CD4-positive, alpha-beta T cell treated with Interleukin-4 for 1 hour (primary cell): ENCODE measurements at regions not wholly inside any gene's neighbourhood (a gene's known extent, or its start where the extent isn't known, plus 50 kb on each side); places are given as distances from the start of the nearest gene placed in this dataset.
"Not testable (repeated sequence)": the region's sequence is repeated elsewhere in the genome, so short reads cannot be mapped to it uniquely, and the experiment has no call there.

Experiments
- DNase-seq, 2 donors: peaks; one replicate each; pipeline ENCODE4 v3.0.0-alpha.2; 2020 to 2022

GRCh38 chr15:32342772-32343199, 60.3 kb downstream of the GOLGA8K start:
- peak in 1 of 2 donors; percentile 15 for DNase-seq

DNA sequence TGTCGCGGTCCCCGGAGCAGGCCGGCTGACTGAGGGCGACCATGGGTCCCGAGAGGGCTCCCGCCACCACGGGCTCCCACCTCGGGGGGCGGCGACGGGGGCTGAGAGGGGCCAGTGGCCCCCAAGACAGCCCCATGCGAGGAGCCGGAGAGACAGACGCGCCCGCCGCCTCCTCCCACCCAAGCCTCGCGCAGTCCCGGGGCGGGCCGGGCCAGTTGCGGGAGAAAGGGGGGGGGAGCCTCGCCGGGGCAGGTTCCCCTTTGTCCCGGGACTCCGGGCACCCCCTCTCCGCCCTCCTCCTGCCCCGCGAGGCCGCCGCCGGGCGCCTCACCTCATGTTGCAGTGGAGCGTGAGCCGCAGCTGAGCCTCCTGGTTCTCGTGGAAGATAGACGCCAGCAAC, 60.8 kb downstream of the GOLGA8K start:
- not testable (repeated sequence) for DNase-seq

GRCh38 chr15:32341530-32341929, 61.6 kb downstream of the GOLGA8K start:
- not testable (repeated sequence) for DNase-seq

GRCh38 chr15:32336804-32337203, 66.3 kb downstream of the GOLGA8K start:
- not testable (repeated sequence) for DNase-seq

DNA sequence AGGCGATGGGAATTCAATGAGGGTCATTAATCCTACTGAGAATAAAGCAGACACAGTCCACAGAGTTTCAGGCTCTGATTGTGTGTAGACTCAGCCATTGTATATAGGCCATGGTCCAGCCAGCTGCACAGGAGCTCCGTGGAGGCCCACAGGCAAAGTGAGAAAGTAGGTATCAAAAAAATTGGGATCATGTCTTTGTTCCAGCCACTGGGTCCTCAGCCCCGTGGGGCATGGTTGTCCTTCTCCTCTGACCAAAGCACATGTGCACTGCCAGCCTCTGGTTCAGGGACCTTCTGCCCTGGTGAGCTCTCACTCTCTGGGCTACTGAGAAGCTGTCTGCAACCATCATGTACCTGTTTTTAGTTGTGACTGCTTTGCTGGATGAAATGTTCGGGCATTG, 79.7 kb downstream of the GOLGA8K start:
- DNase-seq = not testable (repeated sequence)

DNA sequence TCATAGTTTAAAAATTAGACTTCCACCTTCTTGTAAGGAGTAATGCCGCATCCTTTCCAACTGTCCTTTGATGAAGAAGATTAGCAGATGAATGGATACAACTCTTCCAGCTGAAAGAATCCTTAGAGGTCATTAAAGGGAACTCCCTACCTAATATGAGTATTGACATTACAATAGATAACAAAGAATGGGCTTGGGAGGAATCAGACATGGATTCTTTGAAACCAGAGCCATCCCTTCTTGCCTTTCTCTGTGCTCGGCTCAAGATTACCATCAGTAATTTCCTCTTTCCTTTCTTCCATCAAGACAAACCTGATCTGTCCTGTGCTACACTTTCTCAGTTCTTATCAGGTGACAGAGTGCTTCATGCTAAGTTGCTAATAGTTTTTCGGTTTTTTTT, 83.8 kb downstream of the GOLGA8K start:
- DNase-seq = not testable (repeated sequence)

GRCh38 chr15:32316482-32316881, 86.6 kb downstream of the GOLGA8K start:
- DNase-seq = not testable (repeated sequence)

GRCh38 chr15:32315079-32315939, 87.8 kb downstream of the GOLGA8K start:
- DNase-seq = not testable (repeated sequence)

DNA sequence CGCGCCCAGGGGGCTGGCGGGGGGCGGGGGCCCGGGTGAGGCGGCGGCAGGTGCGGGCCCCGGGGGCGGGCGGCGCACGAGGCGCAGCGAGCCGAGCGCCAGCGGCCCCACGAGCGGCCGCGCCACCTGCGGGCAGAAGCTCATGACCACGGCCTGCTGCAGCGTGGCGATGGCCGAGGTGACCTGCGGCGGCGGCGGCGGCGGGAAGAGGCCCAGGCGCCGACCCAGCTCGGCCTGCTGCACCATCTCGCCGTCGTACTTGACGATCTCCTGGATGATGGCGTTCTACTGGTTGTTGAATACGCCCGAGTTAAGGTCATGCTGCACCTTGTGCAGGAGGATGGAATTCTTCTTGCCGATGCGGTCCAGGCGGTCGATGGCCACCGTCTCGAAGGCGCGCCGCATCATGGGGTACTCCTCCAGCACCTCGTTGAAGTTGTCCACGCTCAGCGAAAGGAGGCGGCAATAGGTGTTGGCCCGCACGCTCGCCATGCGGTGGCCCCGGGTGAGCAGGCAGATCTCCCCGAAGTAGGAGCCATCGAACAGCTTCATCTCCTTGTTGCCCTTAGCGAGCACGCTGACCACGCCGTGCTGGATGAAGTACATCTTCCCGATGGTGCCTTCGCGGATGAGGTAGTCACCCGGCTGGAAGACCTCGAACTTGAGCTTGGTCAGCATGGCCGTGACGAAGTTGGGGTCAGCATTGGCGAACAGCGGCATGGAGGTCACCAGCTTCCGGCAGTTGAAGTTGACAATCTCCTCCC, 89.5 kb downstream of the GOLGA8K start:
- not testable (repeated sequence) for DNase-seq

DNA sequence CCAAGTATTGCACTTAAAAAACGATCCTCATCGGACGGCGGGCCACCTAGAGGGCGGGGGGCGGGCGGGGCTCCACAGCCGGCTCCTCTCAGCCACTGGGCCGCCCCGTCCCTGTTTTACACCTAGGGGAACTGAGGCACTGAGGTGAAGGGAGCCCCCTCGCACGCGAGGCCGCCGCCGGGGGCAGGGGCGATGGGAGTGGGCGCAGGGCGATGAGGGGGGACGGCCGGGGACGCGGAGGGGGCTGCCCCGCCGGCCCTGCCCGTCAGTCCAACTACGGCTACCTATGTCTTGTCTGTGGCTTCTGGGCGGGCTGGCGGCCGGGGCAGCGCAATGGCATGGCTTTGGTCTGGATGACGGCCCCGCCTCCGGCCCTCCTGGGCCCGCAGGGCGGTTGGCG, 90.4 kb downstream of the GOLGA8K start:
- DNase-seq = not testable (repeated sequence)

DNA sequence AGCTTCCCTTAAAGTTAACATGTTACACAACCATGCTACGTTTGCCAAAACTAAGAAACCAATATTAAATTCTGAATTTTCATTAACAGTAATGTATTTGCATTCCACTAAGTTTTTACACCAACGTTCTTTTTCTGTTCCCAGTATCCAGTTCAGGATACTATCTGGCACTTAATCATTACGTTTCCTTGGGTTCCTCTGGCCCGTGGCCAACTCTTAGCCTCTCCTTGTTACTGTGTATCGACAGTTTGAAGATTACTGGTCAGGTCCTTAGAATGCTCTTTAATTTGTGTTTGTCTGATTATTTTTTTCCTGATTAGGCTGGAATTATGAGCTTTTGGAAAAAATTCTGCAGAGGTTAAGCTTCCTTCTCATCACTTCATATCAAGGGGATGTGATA, 95.5 kb downstream of the GOLGA8K start:
- not testable (repeated sequence) for DNase-seq

GRCh38 chr15:32276200-32276830, 126.8 kb downstream of the GOLGA8K start:
- DNase-seq = not testable (repeated sequence)

DNA sequence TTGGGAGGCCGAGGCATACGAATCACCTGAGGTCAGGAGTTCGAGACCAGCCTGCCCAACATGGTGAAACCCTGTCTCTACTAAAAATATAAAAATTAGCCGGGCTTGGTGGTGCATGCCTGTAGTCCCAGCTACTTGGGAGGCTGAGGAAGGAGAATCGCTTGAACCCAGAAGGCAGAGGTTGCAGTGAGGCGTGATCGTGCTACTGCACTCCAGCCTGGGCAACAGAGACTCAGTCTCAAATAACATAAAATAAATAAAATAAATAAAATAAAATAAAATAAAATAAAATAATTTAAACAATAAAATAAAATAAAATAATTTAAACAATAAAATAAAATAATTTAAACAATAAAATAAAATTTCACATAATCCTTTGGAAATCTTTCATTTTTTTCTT, 149.1 kb downstream of the GOLGA8K start:
- DNase-seq = not testable (repeated sequence)

- not testable (repeated sequence) for DNase-seq
These were observed 153.9 kb downstream of the GOLGA8K start for GRCh38 chr15:32249207-32249606.

- DNase-seq = not testable (repeated sequence)
These were observed 159.4 kb downstream of the GOLGA8K start for GRCh38 chr15:32243727-32244126.

DNA sequence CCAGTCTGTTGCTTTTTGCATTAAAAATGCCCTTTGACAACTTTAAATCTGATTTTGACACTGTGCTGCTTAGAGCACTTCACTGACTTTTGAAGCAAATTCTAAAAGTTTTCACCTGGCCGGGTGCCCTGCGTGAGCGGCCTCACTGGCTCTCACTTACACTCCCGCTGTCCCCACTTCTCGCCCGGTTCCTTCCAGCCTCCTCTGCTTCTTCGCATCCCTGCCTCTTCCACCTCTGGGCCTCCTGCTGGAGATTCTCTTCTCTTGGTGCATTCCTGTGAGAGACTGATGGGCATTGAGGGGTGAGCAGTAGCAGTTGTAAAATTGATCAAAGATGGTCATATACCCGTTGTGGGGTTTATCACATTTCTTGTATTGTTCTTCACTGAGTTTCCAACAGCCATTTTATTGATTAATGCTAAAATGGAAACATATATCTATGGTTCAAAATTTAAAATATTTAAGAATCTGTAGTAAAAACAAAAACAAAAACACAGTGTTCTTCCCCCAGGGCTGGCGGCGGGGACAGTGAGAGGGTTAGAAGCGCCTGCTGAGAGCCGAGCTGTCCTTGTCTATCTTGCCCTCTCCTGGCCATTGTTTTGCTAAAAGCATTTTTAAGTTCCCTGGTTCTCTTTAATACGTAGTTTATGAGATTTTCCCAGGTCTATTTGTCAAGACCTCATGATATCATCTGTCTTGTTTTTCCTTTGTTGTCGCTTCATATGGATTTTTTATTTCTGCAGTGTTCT, 160.1 kb downstream of the GOLGA8K start:
- not testable (repeated sequence) for DNase-seq

GRCh38 chr15:32227410-32228114, 175.5 kb downstream of the GOLGA8K start:
- DNase-seq = not testable (repeated sequence)

- DNase-seq = no peak
These were observed 180.4 kb downstream of the GOLGA8K start for GRCh38 chr15:32222716-32223115.
